IPS-20b (cell line): ENCODE measurements at regions not wholly inside any gene's neighbourhood (a gene's known extent, or its start where the extent isn't known, plus 50 kb on each side); places are given as distances from the start of the nearest gene placed in this dataset.
"Not testable (repeated sequence)": the region's sequence is repeated elsewhere in the genome, so short reads cannot be mapped to it uniquely, and the experiment has no call there.

Experiments used
- H3K27ac ChIP-seq: one replicate; pipeline ENCODE4 v1.5.1; 2013; ENCODE audit warnings: low read length
- H3K27me3 ChIP-seq: 2 replicates; pipeline ENCODE4 v1.6.1; 2013; ENCODE audit warnings: mild to moderate bottlenecking, low read length, inconsistent platforms; ENCODE audit not compliant: insufficient read depth
- H3K36me3 ChIP-seq: 2 replicates; pipeline ENCODE4 v1.6.1; 2013; ENCODE audit warnings: low read depth, mild to moderate bottlenecking, inconsistent platforms, low read length, moderate library complexity; ENCODE audit not compliant: insufficient read depth
- H3K4me1 ChIP-seq: 2 replicates; pipeline ENCODE4 v1.6.1; 2013; ENCODE audit warnings: mild to moderate bottlenecking, control low read depth, inconsistent platforms, low read length, moderate library complexity; ENCODE audit not compliant: insufficient read depth
- H3K4me3 ChIP-seq: 2 replicates; pipeline ENCODE4 v1.5.1; 2013; ENCODE audit warnings: mild to moderate bottlenecking, low read length, inconsistent platforms
- H3K9ac ChIP-seq: 2 replicates; pipeline ENCODE4 v1.6.1; 2013; ENCODE audit warnings: low read depth, mild to moderate bottlenecking, inconsistent platforms, low read length, moderate library complexity
- H3K9me3 ChIP-seq: 2 replicates; pipeline ENCODE4 v1.6.1; 2013; ENCODE audit warnings: mild to moderate bottlenecking, low read depth, low read length, inconsistent platforms; ENCODE audit not compliant: insufficient read depth

DNA sequence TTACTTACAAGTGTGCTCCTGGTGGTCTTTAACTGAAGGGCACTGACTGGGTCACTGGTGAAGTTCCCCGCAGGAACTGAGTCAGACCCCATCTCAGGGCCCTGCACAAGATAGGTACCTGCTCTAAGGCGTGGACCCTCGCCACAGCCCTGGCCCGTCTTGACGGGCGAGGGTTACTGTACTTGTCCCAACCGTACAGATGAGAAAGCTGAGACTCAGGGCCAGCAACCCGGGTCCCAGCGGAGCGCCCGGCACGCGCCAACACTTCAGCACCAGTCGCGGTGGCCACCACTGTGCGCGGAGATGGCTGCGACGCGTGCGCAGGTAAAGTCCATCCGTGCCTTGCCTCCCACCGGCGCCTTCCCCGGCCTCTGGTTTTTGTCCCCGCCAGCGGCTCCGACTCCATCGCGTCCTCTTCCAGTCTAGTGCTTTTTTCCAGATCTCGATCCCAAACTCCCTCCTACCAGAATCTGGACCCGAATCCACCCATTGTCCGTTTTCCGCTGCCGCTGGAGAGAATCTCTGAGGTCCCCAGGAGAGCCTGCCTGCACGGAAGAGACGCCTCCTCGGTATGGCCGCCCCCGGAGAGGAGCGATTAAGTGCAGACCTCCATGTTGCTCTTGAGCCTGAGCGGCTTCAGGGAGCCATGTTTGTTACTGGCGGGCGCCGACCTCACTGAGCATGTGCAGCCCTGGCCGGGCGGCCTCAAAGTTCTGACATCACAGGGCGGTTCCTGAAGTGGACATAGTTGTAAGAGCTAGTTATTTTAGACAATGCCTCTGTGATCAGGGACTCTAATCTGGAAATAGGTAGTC lies 1707.8 kb downstream of the SPATA31A7 start:
- H3K4me1 ChIP-seq, H3K27ac ChIP-seq, H3K36me3 ChIP-seq, H3K9me3 ChIP-seq, H3K27me3 ChIP-seq: not testable (repeated sequence)
- Histone ChIP-seq H3K4me3 (peak overlapping the region; percentile 65), H3K9ac (peak overlapping the region; percentile 58; the same call in 1 of the 2 replicates)

- not testable (repeated sequence) for H3K27me3 ChIP-seq, H3K4me3 ChIP-seq, H3K4me1 ChIP-seq, H3K36me3 ChIP-seq, H3K9me3 ChIP-seq, H3K9ac ChIP-seq, H3K27ac ChIP-seq
Observed at GRCh38 chr9:62899666-62900065, 1709.8 kb downstream of the SPATA31A7 start.

GRCh38 chr9:62904061-62904460 lies 1714.2 kb downstream of the SPATA31A7 start:
- not testable (repeated sequence) for H3K9me3 ChIP-seq, H3K36me3 ChIP-seq, H3K4me1 ChIP-seq, H3K4me3 ChIP-seq, H3K27me3 ChIP-seq, H3K27ac ChIP-seq, H3K9ac ChIP-seq

- not testable (repeated sequence) for H3K9me3 ChIP-seq, H3K4me1 ChIP-seq, H3K9ac ChIP-seq, H3K27me3 ChIP-seq, H3K36me3 ChIP-seq, H3K27ac ChIP-seq, H3K4me3 ChIP-seq
Observed at GRCh38 chr9:62905722-62906121, 1715.9 kb downstream of the SPATA31A7 start.

DNA sequence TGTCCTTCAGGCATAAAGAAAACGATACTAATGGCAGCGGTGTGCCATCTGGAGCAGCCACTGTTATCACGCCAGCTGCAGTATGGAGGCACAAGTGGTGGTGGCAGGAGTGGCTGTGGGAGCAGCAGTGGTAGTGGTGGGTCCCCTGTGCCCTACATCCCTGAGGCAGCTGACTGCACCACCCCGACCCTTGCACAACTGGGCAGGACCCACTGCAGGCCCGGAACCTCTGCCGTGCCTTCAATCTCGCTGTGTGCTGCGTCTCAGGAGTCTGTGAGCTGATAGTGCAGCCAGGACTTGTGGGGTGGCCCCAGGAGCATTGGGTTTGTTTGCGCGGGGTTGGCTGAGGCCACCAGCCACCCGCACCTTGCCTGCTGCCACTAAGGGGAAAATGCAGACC lies 1718.0 kb downstream of the SPATA31A7 start:
- not testable (repeated sequence) for H3K27me3 ChIP-seq, H3K9ac ChIP-seq, H3K36me3 ChIP-seq, H3K27ac ChIP-seq, H3K4me3 ChIP-seq, H3K9me3 ChIP-seq, H3K4me1 ChIP-seq

DNA sequence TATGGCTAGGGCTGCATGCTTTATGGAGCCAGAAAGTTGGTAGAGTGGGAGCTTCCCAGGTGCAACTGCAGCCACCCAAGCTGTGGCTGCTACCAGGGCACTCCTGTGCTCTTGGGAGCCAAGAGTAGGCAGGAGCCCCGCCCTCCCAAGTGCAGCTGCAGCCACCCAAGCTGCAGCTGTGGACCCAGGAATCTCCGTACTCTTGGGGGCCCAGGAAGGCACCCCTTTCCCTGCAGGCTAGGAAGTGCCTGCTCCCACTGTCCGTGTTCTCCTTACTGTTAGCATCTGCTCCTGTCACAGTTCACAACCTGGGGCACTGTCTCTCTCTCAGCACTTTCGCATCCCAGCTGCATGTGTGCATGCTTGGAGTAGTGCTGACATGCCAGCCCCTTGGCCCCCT lies 1718.4 kb downstream of the SPATA31A7 start:
- not testable (repeated sequence) for H3K4me3 ChIP-seq, H3K9me3 ChIP-seq, H3K27ac ChIP-seq, H3K36me3 ChIP-seq, H3K27me3 ChIP-seq, H3K9ac ChIP-seq, H3K4me1 ChIP-seq

GRCh38 chr9:62909447-62909846 lies 1719.6 kb downstream of the SPATA31A7 start:
- H3K9me3 ChIP-seq, H3K27ac ChIP-seq, H3K4me3 ChIP-seq, H3K27me3 ChIP-seq, H3K4me1 ChIP-seq, H3K36me3 ChIP-seq, H3K9ac ChIP-seq: not testable (repeated sequence)

- not testable (repeated sequence) for H3K9me3 ChIP-seq, H3K9ac ChIP-seq, H3K4me3 ChIP-seq, H3K36me3 ChIP-seq, H3K4me1 ChIP-seq, H3K27me3 ChIP-seq, H3K27ac ChIP-seq
Observed at GRCh38 chr9:62912278-62912677, 1722.4 kb downstream of the SPATA31A7 start.

GRCh38 chr9:62915168-62915567 lies 1725.3 kb downstream of the SPATA31A7 start:
- H3K4me1 ChIP-seq, H3K9ac ChIP-seq, H3K4me3 ChIP-seq, H3K36me3 ChIP-seq, H3K27me3 ChIP-seq, H3K9me3 ChIP-seq, H3K27ac ChIP-seq: not testable (repeated sequence)

DNA sequence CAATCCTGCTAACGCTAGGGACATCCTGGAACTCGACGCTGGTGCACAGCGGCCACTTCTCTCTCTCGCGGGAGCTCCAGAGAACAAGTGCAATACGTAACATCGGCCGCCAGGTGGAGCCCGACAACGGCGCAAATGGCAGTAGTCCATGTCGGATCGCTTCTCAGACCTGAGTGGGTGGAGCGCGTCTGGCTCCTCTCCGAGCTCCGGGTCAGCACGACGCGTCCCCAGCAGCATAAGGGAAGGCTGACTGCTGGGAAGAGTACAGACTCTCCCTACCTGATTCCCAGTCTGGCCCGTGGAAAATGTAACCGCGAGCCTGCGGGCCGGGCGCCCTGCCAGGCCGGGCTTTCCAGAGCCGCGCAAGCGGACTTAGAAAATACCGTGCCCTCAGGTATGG lies 1725.8 kb downstream of the SPATA31A7 start:
- H3K9me3 ChIP-seq, H3K27ac ChIP-seq, H3K4me1 ChIP-seq, H3K4me3 ChIP-seq, H3K36me3 ChIP-seq, H3K9ac ChIP-seq, H3K27me3 ChIP-seq: not testable (repeated sequence)

GRCh38 chr9:62918648-62919385 lies 1729.0 kb downstream of the SPATA31A7 start:
- not testable (repeated sequence) for H3K36me3 ChIP-seq, H3K9ac ChIP-seq, H3K4me3 ChIP-seq, H3K9me3 ChIP-seq, H3K27ac ChIP-seq, H3K4me1 ChIP-seq, H3K27me3 ChIP-seq

GRCh38 chr9:62931484-62931883 lies 1741.6 kb downstream of the SPATA31A7 start:
- not testable (repeated sequence) for H3K36me3 ChIP-seq, H3K4me1 ChIP-seq, H3K27ac ChIP-seq, H3K9ac ChIP-seq, H3K4me3 ChIP-seq, H3K9me3 ChIP-seq, H3K27me3 ChIP-seq
